IMR-90 (cell line): ENCODE measurements at regions not wholly inside any gene's neighbourhood (a gene's known extent, or its start where the extent isn't known, plus 50 kb on each side); places are given as distances from the start of the nearest gene placed in this dataset.

Experiments
- ATAC-seq: fragments of 200-7000 bp; cut with Tn5 transposase; 2 replicates; pipeline ENCODE4 v1.9.1; 2020; ENCODE audit warnings: low read depth, mild to moderate bottlenecking, moderate library complexity
- BruUV-seq: library from RNA; stranded (reverse); fragments of 400-500 nt; replicated peaks from 2 replicates; lab custom pipeline; 2021; lab: Mats Ljungman, UMichigan
- CTCF ChIA-PET: fragments of 300-600 bp; formaldehyde crosslinking; extraction: SDS; loops from one replicate; lab custom pipeline; 2021; ENCODE audit warnings: antibody characterized with exemption; lab: Yijun Ruan, JAX
- POLR2A ChIA-PET: fragments of 300-600 bp; sonication (Branson Sonifier 250); formaldehyde crosslinking; loops from one replicate; lab custom pipeline; 2022; ENCODE audit warnings: antibody characterized with exemption; ENCODE audit not compliant: unreplicated experiment; lab: Charles Lee
- DNase-seq: peaks from one replicate; pipeline ENCODE4 v3.0.0; 2013
- H2AFZ ChIP-seq: replicated peaks from 2 replicates; pipeline ENCODE3; 2013; ENCODE audit warnings: low read length, mild to moderate bottlenecking; ENCODE audit not compliant: poor library complexity
- H2AK5ac ChIP-seq: 2 replicates; pipeline ENCODE4 v1.6.1; 2013; ENCODE audit warnings: low read depth, low read length, inconsistent platforms
- H2AK9ac ChIP-seq: replicated peaks from 2 replicates; pipeline ENCODE3; 2013; ENCODE audit warnings: mild to moderate bottlenecking, low read depth, low read length, moderate library complexity; ENCODE audit not compliant: poor library complexity
- H2BK120ac ChIP-seq: 2 replicates; pipeline ENCODE4 v1.6.1; 2013; ENCODE audit warnings: low read depth, low read length, inconsistent platforms
- H2BK15ac ChIP-seq: 3 replicates; pipeline ENCODE4 v1.6.1; 2013; ENCODE audit warnings: low read depth, low read length, inconsistent platforms
- H2BK20ac ChIP-seq: 2 replicates; pipeline ENCODE4 v1.6.1; 2013; ENCODE audit warnings: low read depth, mild to moderate bottlenecking, inconsistent platforms, low read length, moderate library complexity
- H2BK5ac ChIP-seq: 2 replicates; pipeline ENCODE4 v1.6.1; 2013; ENCODE audit warnings: mild to moderate bottlenecking, low read depth, low read length, inconsistent platforms; ENCODE audit not compliant: poor library complexity, severe bottlenecking
- H3K14ac ChIP-seq: replicated peaks from 2 replicates; pipeline ENCODE4 v1.6.1; 2013; ENCODE audit warnings: low read depth, low read length, inconsistent platforms
- H3K18ac ChIP-seq: 2 replicates; pipeline ENCODE4 v1.6.1; 2013; ENCODE audit warnings: low read depth, low read length, control low read depth
- H3K23ac ChIP-seq: 2 replicates; pipeline ENCODE4 v1.6.1; 2013; ENCODE audit warnings: low read depth, low read length, inconsistent platforms
- H3K27ac ChIP-seq: 2 replicates; pipeline ENCODE4 v1.5.1; 2013; ENCODE audit warnings: mild to moderate bottlenecking, control low read depth, low read length; ENCODE audit not compliant: insufficient read depth
- H3K27me3 ChIP-seq: 2 replicates; pipeline ENCODE4 v1.6.1; 2013; ENCODE audit warnings: low read length; ENCODE audit not compliant: control insufficient read depth, insufficient read depth
- H3K36me3 ChIP-seq: 2 replicates; pipeline ENCODE4 v1.6.1; 2013; ENCODE audit warnings: low read length, mixed read lengths; ENCODE audit not compliant: control insufficient read depth, insufficient read depth
- H3K4ac ChIP-seq: 2 replicates; pipeline ENCODE4 v1.6.1; 2013; ENCODE audit warnings: low read depth, low read length, inconsistent platforms
- H3K4me1 ChIP-seq: 2 replicates; pipeline ENCODE4 v1.6.1; 2013; ENCODE audit warnings: low read length, mixed read lengths; ENCODE audit not compliant: control insufficient read depth, insufficient read depth
- H3K4me2 ChIP-seq: 2 replicates; pipeline ENCODE4 v1.6.1; 2013; ENCODE audit warnings: low read depth, mild to moderate bottlenecking, control low read depth, low read length, moderate library complexity
- H3K4me3 ChIP-seq: 2 replicates; pipeline ENCODE4 v1.5.1; 2013; ENCODE audit warnings: low read depth, mild to moderate bottlenecking, control low read depth, low read length, moderate library complexity; ENCODE audit not compliant: insufficient read depth
- H3K56ac ChIP-seq: 2 replicates; pipeline ENCODE4 v1.6.1; 2013; ENCODE audit warnings: low read length, inconsistent platforms; ENCODE audit not compliant: insufficient read depth; ENCODE audit errors: extremely low read depth
- H3K79me1 ChIP-seq, 2 experiments: 2 replicates each; pipeline ENCODE4 v1.6.1; 2013; ENCODE audit warnings: low read length in 2 of 2, inconsistent platforms in 1 of 2, low read depth in 1 of 2
- H3K9ac ChIP-seq: 2 replicates; pipeline ENCODE4 v1.6.1; 2013; ENCODE audit warnings: low read depth, low read length, control low read depth
- H3K9me1 ChIP-seq: 2 replicates; pipeline ENCODE4 v1.6.1; 2013; ENCODE audit warnings: low read length, inconsistent platforms; ENCODE audit not compliant: insufficient read depth
- H3K9me3 ChIP-seq: 2 replicates; pipeline ENCODE4 v1.6.1; 2013; ENCODE audit warnings: low read length; ENCODE audit not compliant: control insufficient read depth, insufficient read depth
- H4K20me1 ChIP-seq: 2 replicates; pipeline ENCODE4 v1.6.1; 2013; ENCODE audit warnings: low read length, inconsistent platforms; ENCODE audit not compliant: insufficient read depth
- H4K5ac ChIP-seq: 2 replicates; pipeline ENCODE4 v1.6.1; 2013; ENCODE audit warnings: mild to moderate bottlenecking, low read depth, low read length, control low read depth
- H4K8ac ChIP-seq, 2 experiments: 2 replicates each; pipeline ENCODE4 v1.6.1; 2013; ENCODE audit warnings: low read depth in 2 of 2, low read length in 2 of 2, control low read depth in 1 of 2, inconsistent platforms in 1 of 2
- H4K91ac ChIP-seq: 2 replicates; pipeline ENCODE4 v1.6.1; 2013; ENCODE audit warnings: low read depth, low read length, inconsistent platforms; ENCODE audit not compliant: insufficient read depth
- BHLHE40 ChIP-seq: fragments of 150-350 bp; IDR thresholded peaks from 2 replicates; pipeline ENCODE4 v1.6.1; 2016; ENCODE audit warnings: mild to moderate bottlenecking, low read depth, low read length
- CHD1 ChIP-seq: IDR thresholded peaks from 2 replicates; pipeline ENCODE4 v1.6.1; 2012; ENCODE audit warnings: low read depth, low read length, improper control_type of control experiment
- FOS ChIP-seq: fragments of 150-350 bp; IDR thresholded peaks from 2 replicates; pipeline ENCODE4 v1.6.1; 2016; ENCODE audit warnings: low read depth, low read length
- MAFK ChIP-seq: IDR thresholded peaks from 2 replicates; pipeline ENCODE4 v1.6.1; 2012; ENCODE audit warnings: low read depth, low read length, improper control_type of control experiment
- NFE2L2 ChIP-seq: fragments of 150-350 bp; IDR thresholded peaks from 2 replicates; pipeline ENCODE4 v1.6.1; 2016; ENCODE audit warnings: low read depth, mild to moderate bottlenecking, low read length
- POLR2A ChIP-seq: IDR thresholded peaks from 2 replicates; pipeline ENCODE4 v1.6.1; 2012; ENCODE audit warnings: mild to moderate bottlenecking, low read depth, low read length
- RAD21 ChIP-seq: IDR thresholded peaks from 2 replicates; pipeline ENCODE4 v1.6.1; 2012; ENCODE audit warnings: low read length, improper control_type of control experiment
- RCOR1 ChIP-seq: IDR thresholded peaks from 2 replicates; pipeline ENCODE4 v1.6.1; 2012; ENCODE audit warnings: mild to moderate bottlenecking, low read length, improper control_type of control experiment; ENCODE audit not compliant: insufficient replicate concordance
- RFX5 ChIP-seq: IDR thresholded peaks from 2 replicates; pipeline ENCODE4 v1.8.0; 2012; ENCODE audit warnings: low read depth, mild to moderate bottlenecking, low read length, moderate library complexity
- SMC3 ChIP-seq: fragments of 150-350 bp; IDR thresholded peaks from 2 replicates; pipeline ENCODE4 v1.6.1; 2016; ENCODE audit warnings: low read depth, mild to moderate bottlenecking, antibody characterized with exemption, low read length, moderate library complexity
- WGBS, 2 experiments: methylation state at CpG; one replicate each; pipeline versions ENCODE4 v1.1.5 to v1.1.7; 2013; ENCODE audit warnings: missing lambda C conversion rate in 2 of 2; ENCODE audit not compliant: insufficient read length in 1 of 2; ENCODE audit errors: extremely low coverage in 2 of 2; 5-methylcytosine and 5-hydroxymethylcytosine counted together
- dilution Hi-C: fragments of 300-500 bp; cut with HindIII; formaldehyde crosslinking; loops from one replicate; pipeline ENCODE4 v1.14.3; 2018; ENCODE audit warnings: low sequenced_read_pairs; ENCODE audit not compliant: unreplicated experiment
- in situ Hi-C: fragments of 300-500 bp; cut with MboI; formaldehyde crosslinking; loops from 3 replicates; pipeline ENCODE4 v1.14.3; 2019; ENCODE audit warnings: low sequenced_read_pairs, inconsistent platforms, mixed read lengths
- intact Hi-C: fragments of 100-400 bp; cut with micrococcal nuclease; formaldehyde crosslinking; loops from 2 replicates; pipeline ENCODE4 v1.10.0; 2022
- TF ChIP-seq, protein P1 (sequence below): conservative IDR thresholded peaks from 2 replicates; pipeline ENCODE4 v1.5.1; 2012; ENCODE audit warnings: mild to moderate bottlenecking, low read depth, low read length, improper control_type of control experiment

- H4K8ac ChIP-seq, result no peak overlapping the region
- DNase-seq, result no peak
- H4K91ac ChIP-seq, result no peak overlapping the region
- no peak overlapping the region for H3K18ac ChIP-seq
- TF ChIP-seq RAD21, result no peak
- TF ChIP-seq SMC3, result no peak
- TF ChIP-seq, protein P1, sequence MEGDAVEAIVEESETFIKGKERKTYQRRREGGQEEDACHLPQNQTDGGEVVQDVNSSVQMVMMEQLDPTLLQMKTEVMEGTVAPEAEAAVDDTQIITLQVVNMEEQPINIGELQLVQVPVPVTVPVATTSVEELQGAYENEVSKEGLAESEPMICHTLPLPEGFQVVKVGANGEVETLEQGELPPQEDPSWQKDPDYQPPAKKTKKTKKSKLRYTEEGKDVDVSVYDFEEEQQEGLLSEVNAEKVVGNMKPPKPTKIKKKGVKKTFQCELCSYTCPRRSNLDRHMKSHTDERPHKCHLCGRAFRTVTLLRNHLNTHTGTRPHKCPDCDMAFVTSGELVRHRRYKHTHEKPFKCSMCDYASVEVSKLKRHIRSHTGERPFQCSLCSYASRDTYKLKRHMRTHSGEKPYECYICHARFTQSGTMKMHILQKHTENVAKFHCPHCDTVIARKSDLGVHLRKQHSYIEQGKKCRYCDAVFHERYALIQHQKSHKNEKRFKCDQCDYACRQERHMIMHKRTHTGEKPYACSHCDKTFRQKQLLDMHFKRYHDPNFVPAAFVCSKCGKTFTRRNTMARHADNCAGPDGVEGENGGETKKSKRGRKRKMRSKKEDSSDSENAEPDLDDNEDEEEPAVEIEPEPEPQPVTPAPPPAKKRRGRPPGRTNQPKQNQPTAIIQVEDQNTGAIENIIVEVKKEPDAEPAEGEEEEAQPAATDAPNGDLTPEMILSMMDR, result no peak
- no peak for TF ChIP-seq RFX5
- no peak for TF ChIP-seq POLR2A
- no peak for TF ChIP-seq FOS
- TF ChIP-seq CHD1, result no peak
- TF ChIP-seq BHLHE40, result no peak
- no peak for TF ChIP-seq RCOR1
- TF ChIP-seq NFE2L2, result no peak
- TF ChIP-seq MAFK, result no peak
- H3K36me3 ChIP-seq, result no peaks in the 10 kb centered on the region
- no peak overlapping the region for H2AFZ ChIP-seq
- no peak overlapping the region for H2BK120ac ChIP-seq
- peaks cover 2% of the 10 kb centered on the region; the same call in 1 of the 2 replicates for H3K4me1 ChIP-seq
- WGBS, 2 experiments, result no CpG with 5 or more reads among the region's 1 CpG
- peaks cover 5% of the 10 kb centered on the region; the same call in 1 of the 2 replicates for H3K9me1 ChIP-seq
- H3K9me3 ChIP-seq, result no peaks in the 10 kb centered on the region
- intact Hi-C loops, result loop anchor here (5.0 kb wide), 1 partner anchor 109 kb away; no protein-coding TSS in a partner anchor
- no peak overlapping the region for H4K5ac ChIP-seq
- H3K4me2 ChIP-seq, result no peak overlapping the region
- H2AK9ac ChIP-seq, result no peak overlapping the region
- in situ Hi-C loops, result no loop called here
- ChIA-PET CTCF (no interaction called here), POLR2A (no interaction called here)
- dilution Hi-C loops, result no loop called here
- H3K4ac ChIP-seq, result no peak overlapping the region
- no peak overlapping the region for H2BK15ac ChIP-seq
- BruUV-seq, result no TSS peak
- H2AK5ac ChIP-seq, result no peak overlapping the region
- no peak for ATAC-seq
- no peak overlapping the region for H3K56ac ChIP-seq
- no peak overlapping the region for H3K4me3 ChIP-seq
- no peaks in the 10 kb centered on the region for H4K20me1 ChIP-seq
- H2BK20ac ChIP-seq, result no peak overlapping the region
- H3K23ac ChIP-seq, result no peak overlapping the region
- H3K79me1 ChIP-seq, result no peaks in the 10 kb centered on the region
- H3K27me3 ChIP-seq, result no peaks in the 10 kb centered on the region
- no peak overlapping the region for H3K27ac ChIP-seq
- H3K9ac ChIP-seq, result no peak overlapping the region
- H2BK5ac ChIP-seq, result no peak overlapping the region
- H3K14ac ChIP-seq, result no peak overlapping the region
Measured at GRCh38 chr14:85418721-85419120, 111.2 kb upstream of the FLRT2 start.
